Mammary epithelial cell (primary cell): ENCODE measurements at regions not wholly inside any gene's neighbourhood (a gene's known extent, or its start where the extent isn't known, plus 50 kb on each side); places are given as distances from the start of the nearest gene placed in this dataset.

Experiments
- CTCF ChIP-seq, 2 donors: IDR thresholded peaks in 1 of 2; conservative IDR thresholded peaks in 1 of 2; 2 replicates each; pipeline ENCODE4 v1.5.1; 2011 to 2012; ENCODE audit warnings: inconsistent platforms in 2 of 2, low read length in 2 of 2, mild to moderate bottlenecking in 2 of 2, control low read depth in 1 of 2, low read depth in 1 of 2; ENCODE audit not compliant: insufficient read depth in 1 of 2; ENCODE audit errors: extremely low read depth in 1 of 2
- EZH2 ChIP-seq: IDR thresholded peaks from 2 replicates; pipeline ENCODE4 v1.6.1; 2012; ENCODE audit warnings: low read length, inconsistent platforms, borderline replicate concordance

- no peak for TF ChIP-seq EZH2
- TF ChIP-seq CTCF (conservative IDR thresholded peaks at IDR 0.05 in 1 of 2, IDR thresholded peaks at IDR 0.05 in 1 of 2; ENCODE audit: extremely low read depth in 1 of 2, insufficient read depth in 1 of 2, low read depth in 1 of 2, low read length in 2 of 2) = no peak
Observed at GRCh38 chr16:35296962-35297653, 1837.7 kb downstream of the TP53TG3F start.
